NCI-H345 (cell line): ENCODE measurements at regions not wholly inside any gene's neighbourhood (a gene's known extent, or its start where the extent isn't known, plus 50 kb on each side); places are given as distances from the start of the nearest gene placed in this dataset.

ENCODE experiments used
- DNase-seq: peaks from one replicate; lab custom pipeline; 2025; lab: John Stamatoyannopoulos, UW

DNA sequence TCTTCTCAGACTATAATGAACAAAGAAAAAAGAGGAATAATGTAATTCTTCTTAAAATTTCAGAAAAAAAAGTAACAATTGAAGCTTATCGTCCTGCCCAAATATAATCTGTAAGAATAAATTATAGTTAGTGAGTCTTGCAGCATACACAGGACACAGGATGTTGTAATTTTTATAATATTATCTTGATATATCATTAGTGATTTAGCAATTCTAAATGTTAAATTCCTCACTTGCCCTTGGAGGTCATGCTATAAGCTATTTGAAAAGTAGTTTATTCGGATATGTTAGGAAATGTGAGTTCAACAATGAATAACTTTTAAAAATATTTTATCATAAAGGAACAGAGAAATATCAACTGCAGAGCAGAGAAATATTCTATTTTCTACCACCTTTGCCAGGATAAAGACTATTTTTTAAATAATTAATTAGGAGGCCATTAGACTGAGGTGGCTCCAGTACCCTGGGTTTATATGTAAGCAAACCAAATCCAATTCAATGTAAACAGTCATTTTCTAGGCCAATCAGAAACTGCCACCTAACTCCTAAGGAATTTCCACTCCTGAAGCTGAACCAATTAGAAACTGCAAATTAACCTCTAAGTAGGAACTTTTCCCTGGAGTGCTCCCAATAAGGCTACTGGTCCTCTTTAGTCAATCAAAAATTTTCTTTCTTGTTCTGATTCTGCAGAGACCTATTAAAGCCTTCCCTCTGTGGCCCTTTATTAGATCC is 1109.3 kb downstream of the ROBO2 start:
- DNase-seq = no peak

DNA sequence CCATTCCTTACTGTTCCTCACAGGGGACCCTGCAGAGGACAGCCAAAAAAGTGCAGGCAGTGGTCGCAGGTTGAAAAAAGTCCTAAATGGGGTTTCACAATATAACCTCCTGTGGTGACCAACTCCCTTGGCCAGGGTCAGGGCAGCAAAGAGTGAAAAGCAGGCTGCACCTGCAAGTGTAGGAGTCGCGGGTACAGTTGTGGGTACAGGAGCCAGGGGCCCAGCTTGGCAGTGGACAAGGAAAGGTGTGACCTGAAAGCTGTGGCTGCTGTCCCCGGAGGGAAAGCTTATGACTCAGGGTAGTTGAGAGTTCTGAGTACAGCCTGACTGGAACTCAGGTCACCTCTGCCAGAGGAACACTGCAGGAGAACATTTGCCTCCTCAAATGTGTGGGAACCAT is 1114.1 kb downstream of the ROBO2 start:
- no peak for DNase-seq

DNA sequence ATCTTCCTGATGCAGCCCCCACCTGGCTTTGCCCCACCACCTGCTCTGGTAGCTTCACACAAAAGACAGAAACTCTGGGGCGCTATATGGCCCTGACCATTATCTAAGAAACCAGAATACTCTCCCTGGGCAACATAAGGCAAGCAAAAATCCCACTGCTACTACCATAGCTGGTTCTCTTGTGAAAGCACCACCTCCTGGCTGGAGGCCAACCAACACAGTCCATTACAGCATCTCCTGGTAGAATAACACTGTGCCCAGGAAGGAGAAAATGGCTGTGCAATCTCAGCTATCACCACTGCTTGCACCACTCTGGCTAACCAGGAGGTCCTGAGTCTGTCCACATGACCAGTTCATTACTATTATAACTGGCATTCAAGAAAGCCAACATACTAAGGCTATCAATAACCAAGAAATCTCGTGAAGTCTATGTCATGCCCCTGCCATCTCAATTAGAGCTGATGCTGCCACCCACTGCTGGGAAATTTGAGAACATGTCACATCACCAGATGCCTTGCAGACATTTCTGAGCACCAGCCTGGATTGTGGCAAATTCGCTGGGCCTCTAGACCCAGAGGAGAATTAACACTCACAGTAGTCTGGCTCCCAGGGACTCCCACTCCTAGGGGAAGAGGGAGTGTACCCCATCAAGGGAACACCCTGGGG is 1114.8 kb downstream of the ROBO2 start:
- no peak for DNase-seq

DNA sequence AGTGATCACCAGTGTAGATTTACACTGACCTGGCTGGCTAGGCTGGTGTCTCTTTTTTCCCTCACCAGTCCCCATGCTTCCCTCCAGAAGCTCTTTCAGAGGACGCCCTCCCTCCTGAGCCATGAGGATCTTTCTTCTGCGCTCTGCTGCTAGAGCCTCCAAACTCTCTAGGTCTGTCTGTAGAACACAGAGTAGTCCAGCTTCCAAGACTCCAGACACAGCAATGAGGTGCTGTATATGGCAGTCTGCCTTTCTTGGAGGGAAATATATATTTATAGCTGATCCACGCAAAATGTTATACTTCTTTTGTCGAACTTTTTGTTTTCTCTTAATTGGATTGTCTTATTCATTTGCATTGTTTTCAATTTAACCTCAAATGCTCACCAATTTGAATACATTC is 1121.8 kb downstream of the ROBO2 start:
- DNase-seq = no peak

DNA sequence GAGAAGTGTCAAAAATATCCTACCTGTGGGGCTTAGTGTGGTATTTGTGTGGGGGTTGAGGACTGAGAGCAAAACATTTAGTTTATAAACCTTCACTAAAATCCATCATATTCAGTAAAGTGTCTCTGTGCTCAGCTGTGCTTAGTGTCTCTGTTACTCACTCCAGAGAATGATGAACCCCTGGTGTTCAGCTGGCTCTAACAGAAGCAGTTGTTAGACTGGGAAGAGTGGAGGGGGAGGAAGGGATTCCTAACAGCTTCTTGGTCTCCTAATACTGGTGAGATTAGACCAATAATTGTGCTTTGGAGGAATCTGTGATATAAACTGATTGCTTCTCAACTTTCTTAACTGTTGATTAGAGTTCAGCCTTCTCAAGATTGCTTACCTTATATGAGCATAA is 1123.5 kb downstream of the ROBO2 start:
- DNase-seq = no peak

DNA sequence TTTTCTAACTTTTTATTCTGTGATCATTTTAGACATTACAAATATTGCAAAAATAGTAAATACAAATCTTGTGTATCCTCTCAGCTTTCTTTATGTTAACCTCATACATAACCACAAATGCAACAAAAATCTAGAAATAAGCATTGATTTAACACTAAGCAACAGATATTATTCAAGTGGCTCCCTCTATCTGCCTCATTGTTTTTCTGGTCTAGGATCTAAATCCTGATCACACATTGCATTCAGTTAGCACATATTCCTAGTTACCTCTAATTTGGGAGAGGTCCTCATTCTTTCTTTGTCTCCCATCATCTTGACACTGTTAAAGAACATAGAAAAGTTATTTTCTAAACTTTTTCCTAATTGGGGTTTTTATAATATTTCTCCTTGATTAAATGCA is 1126.0 kb downstream of the ROBO2 start:
- DNase-seq = no peak

DNA sequence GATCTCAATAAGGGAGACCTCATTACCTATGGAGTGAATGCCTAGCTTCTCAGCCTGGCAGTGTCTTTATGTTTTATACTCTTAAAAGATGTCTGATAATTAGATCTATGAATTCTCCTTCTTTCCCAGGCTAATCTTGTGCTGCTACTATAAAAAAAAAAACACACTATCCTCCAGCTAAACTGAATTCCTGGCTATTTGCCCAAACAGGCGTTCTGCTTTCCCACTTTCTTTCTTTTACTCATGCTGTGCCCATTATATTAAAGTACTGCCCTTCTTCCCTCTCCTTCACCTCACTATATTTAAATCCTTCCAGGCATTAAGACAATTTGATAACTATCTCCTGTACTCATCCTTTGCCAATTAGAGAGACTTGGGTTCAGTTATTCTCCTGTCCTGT is 1134.9 kb downstream of the ROBO2 start:
- peak; percentile 25 for DNase-seq

DNA sequence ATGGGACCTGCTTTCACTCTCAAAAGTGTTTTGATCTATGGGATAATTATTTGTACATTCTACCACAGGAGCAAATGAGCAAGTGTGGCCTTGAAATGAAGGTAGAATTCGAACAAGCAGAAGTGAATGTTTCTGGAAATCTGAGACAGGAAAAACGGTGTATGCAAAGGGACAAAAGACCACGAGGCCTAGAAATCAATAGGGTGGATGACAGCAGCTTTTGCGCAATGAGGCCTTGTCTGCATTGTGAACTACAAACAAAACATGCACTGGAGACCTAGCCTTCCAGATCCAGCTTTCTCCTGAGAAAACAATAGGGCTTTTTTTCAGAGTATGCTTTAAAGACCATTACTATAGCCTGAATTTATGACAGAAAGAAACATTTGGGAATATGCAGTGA is 1137.0 kb downstream of the ROBO2 start:
- peak; percentile 15 for DNase-seq

DNA sequence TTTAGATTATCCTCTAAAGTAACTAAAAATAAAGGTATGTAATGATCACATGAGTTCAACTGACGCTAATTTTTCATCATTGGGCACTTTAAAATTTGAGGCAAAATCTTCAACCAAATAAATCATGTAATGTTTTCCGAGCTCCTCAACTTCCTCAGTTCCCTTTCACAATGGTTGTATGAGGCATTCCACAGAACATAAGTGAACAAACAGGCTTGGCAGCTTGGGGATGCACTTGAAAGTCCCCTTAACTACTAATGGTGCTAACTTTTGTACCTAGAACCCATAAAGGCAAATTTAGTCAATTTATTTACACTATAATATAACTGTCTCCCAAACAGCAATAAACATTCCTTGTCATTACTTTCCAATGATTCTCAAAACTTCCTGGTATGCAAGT is 1137.9 kb downstream of the ROBO2 start:
- no peak for DNase-seq

DNA sequence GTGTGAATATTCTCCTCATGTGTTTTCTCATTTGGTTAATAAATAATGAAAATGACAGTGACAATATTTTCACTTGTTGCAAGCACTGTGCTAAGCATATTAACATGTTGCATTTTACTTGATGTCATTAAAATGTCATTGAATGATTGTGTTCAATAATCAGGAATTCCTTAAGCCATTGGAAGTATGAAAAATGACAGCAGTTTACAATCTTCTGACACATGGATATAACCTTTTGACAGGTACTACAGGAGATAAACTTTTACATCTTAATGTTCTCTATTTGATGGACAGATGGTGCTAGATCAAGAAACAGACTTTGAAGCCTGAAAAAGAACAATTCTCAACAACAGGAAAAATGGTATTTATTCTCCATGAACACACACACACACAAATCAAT is 1138.3 kb downstream of the ROBO2 start:
- no peak for DNase-seq

DNA sequence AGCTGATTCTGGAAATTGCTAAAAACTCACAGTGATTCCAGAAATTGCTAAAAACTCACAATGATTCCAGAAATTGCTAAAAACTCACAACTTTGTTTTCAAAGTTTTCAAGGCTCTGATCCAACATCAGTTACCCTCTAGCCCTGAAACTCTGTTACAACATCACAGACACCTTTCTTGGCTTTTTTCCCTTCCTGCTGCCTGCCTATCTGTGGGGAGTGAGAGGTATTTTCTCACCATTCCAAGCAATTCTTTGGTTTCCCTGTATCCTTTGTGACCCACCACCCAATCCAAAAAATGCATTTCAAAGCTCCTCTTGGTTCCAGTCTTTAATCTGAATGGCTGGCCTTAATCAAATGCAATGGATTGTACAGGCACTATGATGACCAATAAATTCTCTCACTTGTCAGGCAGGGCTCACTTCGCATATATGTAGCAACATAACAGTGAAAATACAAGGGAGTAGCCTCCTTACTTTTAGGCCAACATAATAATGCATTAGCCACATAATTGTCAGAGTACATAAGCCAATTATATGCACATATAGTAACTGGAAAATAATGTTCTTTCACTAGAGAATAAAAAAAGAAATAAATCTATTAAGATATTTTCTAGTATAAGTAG is 1139.0 kb downstream of the ROBO2 start:
- DNase-seq = no peak

DNA sequence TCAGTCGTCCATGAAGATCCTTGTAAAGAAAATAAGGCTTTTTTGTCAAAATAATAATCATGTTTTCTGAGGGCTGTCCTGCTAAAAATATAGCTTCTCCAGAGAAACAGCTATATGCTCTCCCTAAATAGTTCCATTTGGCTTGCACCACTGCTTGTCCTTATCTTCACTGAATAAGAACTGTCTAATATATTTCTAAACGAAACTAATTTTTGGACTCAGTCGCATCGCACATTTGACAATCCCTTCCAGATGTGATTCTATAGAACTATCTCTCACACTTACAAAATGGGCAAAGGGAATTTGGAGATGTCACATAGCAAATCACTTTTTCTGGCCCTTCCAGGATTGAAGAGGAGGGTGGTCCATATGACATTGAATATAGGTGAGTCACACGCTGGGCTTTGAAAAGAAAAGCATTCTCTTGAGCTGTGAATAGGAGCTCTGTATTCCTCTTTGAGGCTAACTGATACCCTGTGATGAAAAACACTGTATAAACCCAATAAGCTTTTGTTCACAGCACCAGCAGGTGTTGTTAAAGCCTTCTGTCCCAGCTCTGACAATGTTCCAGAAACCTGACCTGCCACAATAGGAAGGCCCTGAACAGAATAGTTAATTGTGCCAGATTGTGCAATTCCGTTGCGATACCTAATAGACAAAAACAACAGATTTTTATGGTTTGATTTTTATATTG is 1144.2 kb downstream of the ROBO2 start:
- peak; percentile 83 for DNase-seq

DNA sequence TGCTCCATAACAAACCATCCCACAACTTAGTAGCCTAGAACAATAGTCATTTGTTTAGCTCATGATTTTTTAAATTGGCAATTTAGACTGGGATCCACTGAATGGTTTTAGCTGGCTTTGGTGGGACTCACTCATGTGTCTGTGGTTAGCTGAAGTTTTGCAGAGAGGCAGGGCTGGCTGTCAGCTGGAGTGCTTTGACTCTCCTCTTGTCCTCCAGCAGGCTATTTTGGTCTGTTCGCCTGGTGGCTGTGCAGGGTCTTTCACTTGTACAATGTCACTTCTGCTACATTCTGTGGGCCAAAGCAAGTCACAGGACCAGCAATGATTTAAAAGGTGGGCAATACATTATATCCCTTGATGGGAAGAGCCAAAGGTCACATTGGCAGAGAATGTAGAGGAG is 1146.5 kb downstream of the ROBO2 start:
- no peak for DNase-seq

DNA sequence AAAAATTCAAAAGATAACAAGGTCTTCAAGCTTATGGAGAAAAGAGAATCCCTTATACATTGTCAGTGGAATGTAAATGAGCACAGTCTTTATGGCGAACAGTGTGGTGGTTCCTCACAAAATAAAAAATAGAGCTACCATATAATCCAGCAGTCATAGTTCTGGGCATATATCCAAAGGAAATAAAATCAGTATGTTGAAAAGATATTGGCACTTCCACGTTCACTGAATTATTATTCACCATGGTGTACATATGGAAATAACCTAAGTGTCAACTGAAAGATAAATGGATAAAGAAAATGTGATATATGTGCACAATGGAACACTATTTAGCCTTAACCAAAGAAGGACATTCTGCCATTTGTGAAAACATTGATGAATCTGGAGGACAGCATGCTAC is 1161.2 kb downstream of the ROBO2 start:
- DNase-seq = no peak

DNA sequence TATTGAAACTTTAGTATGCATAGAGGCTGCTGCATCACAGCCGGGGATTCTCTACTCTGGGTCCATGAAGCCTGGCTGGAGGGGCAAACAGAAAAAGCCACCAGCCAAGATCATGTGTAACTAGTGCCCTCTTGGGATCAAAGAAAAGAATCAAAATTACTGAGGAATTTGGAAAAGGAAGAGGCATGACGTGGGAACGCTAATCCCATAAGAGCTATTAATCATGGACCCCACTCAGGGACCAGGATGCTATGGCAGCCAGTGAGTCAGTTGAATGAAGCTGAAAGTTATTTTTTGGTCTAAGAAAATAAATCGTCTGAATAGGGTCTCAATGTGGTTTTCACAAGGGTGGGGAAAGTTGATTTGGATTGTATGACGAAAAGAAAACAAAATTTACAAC is 1165.1 kb downstream of the ROBO2 start:
- DNase-seq = peak; percentile 24

DNA sequence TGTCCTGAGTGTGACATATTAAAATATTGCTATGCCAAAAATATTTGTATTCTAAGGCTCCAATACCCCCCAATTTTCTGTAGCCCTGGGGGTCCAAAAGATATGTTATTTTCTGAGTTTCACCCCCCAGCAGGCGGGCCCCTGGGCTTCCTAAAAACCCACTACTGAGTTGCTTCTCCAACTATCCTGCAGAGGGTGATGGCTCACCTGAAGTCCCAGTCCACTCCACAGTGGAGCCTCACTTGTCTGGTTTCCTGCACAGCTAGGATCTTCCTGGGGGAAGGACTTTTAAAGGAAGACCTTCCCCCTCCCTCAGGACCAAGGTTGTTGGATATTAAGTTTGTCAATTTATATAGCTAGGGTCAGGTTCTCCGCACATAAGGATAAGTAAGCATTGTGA is 1181.4 kb downstream of the ROBO2 start:
- DNase-seq = no peak

DNA sequence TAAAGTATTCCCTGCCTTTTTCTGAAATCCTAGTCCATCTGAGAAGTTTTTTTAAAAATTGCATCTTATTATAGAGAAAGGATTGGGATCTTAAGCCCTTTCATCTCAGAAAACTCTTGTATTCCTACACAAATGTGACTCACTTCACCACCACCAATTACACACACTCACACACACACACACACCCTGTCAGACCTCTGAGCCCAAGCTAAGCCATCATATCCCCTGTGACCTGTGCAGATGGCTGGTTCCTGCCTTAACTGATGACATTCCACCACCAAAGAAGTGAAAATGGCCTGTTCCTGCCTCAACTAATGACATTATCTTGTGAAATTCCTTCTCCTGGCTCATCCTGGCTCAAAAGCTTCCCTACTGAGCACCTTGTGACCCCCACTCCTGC is 1181.9 kb downstream of the ROBO2 start:
- no peak for DNase-seq

DNA sequence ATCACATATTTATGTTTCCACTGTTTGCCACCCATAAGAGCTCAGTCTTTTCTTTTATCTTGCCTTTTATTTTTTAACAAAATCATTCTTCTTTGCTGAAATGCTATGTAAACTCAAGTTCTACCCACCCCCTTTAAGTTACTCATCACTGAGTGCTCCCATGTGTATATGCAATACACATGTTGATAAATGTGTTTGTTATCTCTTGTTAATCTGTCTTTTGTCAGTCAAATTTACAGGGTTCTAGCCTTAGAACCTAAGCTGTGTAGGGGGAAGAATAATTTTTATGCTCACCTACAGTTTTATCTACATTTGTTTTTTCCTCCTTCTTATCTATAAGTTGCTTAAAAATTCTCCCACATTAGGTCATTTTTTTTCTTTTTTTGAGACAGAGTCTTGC is 1195.9 kb downstream of the ROBO2 start:
- no peak for DNase-seq

DNA sequence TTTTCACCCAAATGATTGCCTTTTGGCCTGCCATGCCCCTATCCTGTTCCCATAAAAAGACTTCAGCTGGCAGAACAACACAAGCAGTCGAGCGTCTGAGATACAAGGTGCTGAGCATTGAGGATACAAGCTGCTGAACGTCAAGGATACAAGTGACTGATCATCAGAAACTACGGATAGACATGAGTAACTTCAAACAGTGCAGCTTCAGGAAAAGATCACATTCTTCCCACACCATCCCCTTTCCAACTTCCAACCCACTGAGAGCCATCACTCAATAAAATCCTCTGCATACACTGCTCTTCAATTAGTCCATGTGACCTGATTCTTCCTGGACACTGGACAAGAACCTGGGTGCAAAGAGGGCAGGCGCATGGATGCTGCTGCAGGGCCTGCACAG is 1198.9 kb downstream of the ROBO2 start:
- no peak for DNase-seq

DNA sequence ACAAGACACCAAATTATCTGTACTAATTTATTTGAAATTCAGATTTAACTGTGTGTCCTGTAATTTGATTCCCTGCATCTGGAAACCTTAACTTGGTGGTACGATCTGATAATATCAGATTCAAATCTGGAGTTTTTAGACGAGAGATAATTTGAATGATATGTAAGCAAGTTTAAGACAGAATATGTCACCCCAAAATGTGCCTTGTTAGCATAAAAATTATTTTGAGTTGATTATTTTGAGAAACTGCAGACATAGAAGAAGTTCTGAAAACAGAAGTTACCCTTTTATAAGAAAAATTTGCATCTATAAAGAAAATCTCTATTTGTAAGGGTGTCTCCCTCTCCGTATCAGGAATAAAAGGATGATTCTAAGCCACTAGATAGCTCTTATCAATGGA is 1202.8 kb downstream of the ROBO2 start:
- DNase-seq = no peak

DNA sequence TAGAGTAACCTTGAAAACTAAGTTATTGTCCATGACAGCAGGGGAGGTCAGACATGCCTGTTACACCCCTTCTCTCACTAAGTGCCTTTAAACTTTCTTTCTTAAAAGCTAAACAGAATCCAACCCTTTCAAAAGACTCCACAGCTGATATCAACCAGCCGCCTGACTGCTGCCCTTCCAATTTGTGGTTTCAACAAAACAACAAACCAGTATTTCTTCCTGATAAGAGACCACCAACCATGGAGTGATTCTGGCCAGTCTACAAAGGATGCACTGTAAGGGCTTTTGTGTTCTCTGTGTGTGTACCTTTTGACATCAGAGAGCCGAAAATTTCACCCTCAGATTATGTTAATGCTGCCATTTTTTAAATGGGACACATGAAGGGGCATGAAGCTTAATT is 1204.2 kb downstream of the ROBO2 start:
- no peak for DNase-seq

DNA sequence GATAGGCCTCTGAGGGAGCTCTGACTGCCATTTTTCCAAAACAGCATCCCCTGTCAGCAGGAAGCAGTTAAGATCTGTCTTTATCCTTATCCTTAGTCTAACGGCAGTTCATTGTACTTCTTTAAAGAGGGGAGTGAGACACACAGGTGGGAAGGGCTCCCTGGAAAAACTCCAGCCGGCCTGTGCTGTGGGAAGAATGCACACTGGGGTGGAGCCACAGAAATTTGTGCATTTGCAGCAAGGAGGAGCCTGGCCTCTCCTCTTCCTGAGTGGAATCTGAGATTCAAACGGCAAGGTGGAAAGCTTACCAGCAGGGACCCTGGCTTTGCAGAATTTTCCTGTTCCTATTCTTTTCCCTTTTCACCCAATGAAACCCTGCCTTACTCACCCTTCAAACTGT is 1209.4 kb downstream of the ROBO2 start:
- no peak for DNase-seq

DNA sequence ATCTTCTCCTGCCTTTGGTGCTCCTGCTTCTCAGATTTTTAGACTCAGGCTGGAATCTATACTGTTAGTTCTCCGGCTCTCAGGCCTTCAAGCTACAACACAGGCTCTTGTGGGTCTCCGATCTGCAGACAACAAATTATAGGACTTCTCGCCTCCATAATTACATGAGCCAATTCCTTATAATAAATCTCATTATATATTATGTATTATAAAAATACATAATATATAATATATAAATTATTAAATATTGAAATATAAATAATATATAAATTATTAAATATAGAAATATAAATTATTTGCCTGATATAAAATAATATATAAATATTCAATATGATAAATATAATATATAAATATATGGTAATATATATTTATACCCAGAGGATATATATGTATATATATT is 1214.0 kb downstream of the ROBO2 start:
- no peak for DNase-seq
